Mesendoderm (in vitro differentiated cells): ENCODE measurements at regions not wholly inside any gene's neighbourhood (a gene's known extent, or its start where the extent isn't known, plus 50 kb on each side); places are given as distances from the start of the nearest gene placed in this dataset.
"Not testable (repeated sequence)": the region's sequence is repeated elsewhere in the genome, so short reads cannot be mapped to it uniquely, and the experiment has no call there.

Experiments used
- DNase-seq: peaks from one replicate; pipeline ENCODE4 v3.0.0; 2013
- H2AK5ac ChIP-seq: 2 replicates; pipeline ENCODE4 v1.6.1; 2013; ENCODE audit warnings: low read length, inconsistent platforms
- H2BK120ac ChIP-seq: 2 replicates; pipeline ENCODE4 v1.6.1; 2013; ENCODE audit warnings: low read depth, mild to moderate bottlenecking, low read length, moderate library complexity, mixed read lengths
- H2BK15ac ChIP-seq: replicated peaks from 2 replicates; pipeline ENCODE4 v1.6.1; 2013; ENCODE audit warnings: low read depth, mild to moderate bottlenecking, moderate library complexity
- H2BK5ac ChIP-seq: 2 replicates; pipeline ENCODE4 v1.6.1; 2013; ENCODE audit warnings: low read length, inconsistent platforms
- H3K18ac ChIP-seq: 2 replicates; pipeline ENCODE4 v1.6.1; 2013; ENCODE audit warnings: mild to moderate bottlenecking, low read length, mixed read lengths
- H3K23ac ChIP-seq: one replicate; pipeline ENCODE4 v1.6.1; 2013; ENCODE audit warnings: low read length
- H3K27ac ChIP-seq: 2 replicates; pipeline ENCODE4 v1.5.1; 2013; ENCODE audit warnings: low read depth, mild to moderate bottlenecking, inconsistent platforms, low read length, moderate library complexity
- H3K27me3 ChIP-seq: 2 replicates; pipeline ENCODE4 v1.6.1; 2013; ENCODE audit warnings: low read length, control low read depth, mild to moderate bottlenecking, inconsistent platforms; ENCODE audit not compliant: insufficient read depth, poor library complexity
- H3K36me3 ChIP-seq: 2 replicates; pipeline ENCODE4 v1.6.1; 2013; ENCODE audit warnings: low read length, inconsistent platforms; ENCODE audit not compliant: control insufficient read depth, insufficient read depth
- H3K4ac ChIP-seq: one replicate; pipeline ENCODE4 v1.6.1; 2013; ENCODE audit warnings: low read depth, mild to moderate bottlenecking, low read length, moderate library complexity
- H3K4me1 ChIP-seq: 2 replicates; pipeline ENCODE4 v1.6.1; 2013; ENCODE audit warnings: low read depth, low read length, inconsistent platforms; ENCODE audit not compliant: control insufficient read depth
- H3K4me2 ChIP-seq: 2 replicates; pipeline ENCODE4 v1.6.1; 2013; ENCODE audit warnings: low read length
- H3K4me3 ChIP-seq: 2 replicates; pipeline ENCODE4 v1.5.1; 2013; ENCODE audit warnings: mild to moderate bottlenecking, low read length
- H3K56ac ChIP-seq: one replicate; pipeline ENCODE4 v1.6.1; 2013; ENCODE audit warnings: low read length
- H3K79me1 ChIP-seq: 2 replicates; pipeline ENCODE4 v1.6.1; 2013; ENCODE audit warnings: low read length, inconsistent platforms
- H3K79me2 ChIP-seq: 2 replicates; pipeline ENCODE4 v1.6.1; 2013; ENCODE audit warnings: mild to moderate bottlenecking, low read length; ENCODE audit not compliant: control insufficient read depth, insufficient read depth
- H3K9ac ChIP-seq: 2 replicates; pipeline ENCODE4 v1.6.1; 2013; ENCODE audit warnings: low read length, inconsistent platforms
- H4K5ac ChIP-seq: one replicate; pipeline ENCODE4 v1.6.1; 2013; ENCODE audit warnings: low read length
- H4K8ac ChIP-seq: one replicate; pipeline ENCODE4 v1.6.1; 2013; ENCODE audit warnings: low read depth, mild to moderate bottlenecking, control low read depth, low read length, moderate library complexity
- WGBS: extraction: QIAGEN DNeasy Blood & Tissue Kit; methylation state at CpG from one replicate; pipeline ENCODE4 v1.1.7; 2013; ENCODE audit warnings: low lambda C conversion rate, missing lambda C conversion rate; ENCODE audit not compliant: insufficient coverage; ENCODE audit errors: extremely low coverage; 5-methylcytosine and 5-hydroxymethylcytosine counted together

GRCh38 chr3:5581743-5582142 is 394.2 kb downstream of the EDEM1 start:
- Histone ChIP-seq H3K27me3 (no peaks in the 10 kb centered on the region), H3K9ac (no peak overlapping the region)

GRCh38 chr3:5583920-5584319 is 396.4 kb downstream of the EDEM1 start:
- Histone ChIP-seq H2AK5ac (no peak overlapping the region), H3K4me3 (no peak overlapping the region), H3K23ac (no peak overlapping the region), H3K79me2 (no peaks in the 10 kb centered on the region), H3K27me3 (no peaks in the 10 kb centered on the region), H2BK120ac (no peak overlapping the region), H3K9ac (no peak overlapping the region), H3K4me1 (no peaks in the 10 kb centered on the region), H3K18ac (no peak overlapping the region), H3K4me2 (no peak overlapping the region), H3K4ac (no peak overlapping the region), H4K5ac (no peak overlapping the region), H4K8ac (no peak overlapping the region), H3K36me3 (no peaks in the 10 kb centered on the region), H3K56ac (no peak overlapping the region), H2BK15ac (no peak overlapping the region), H2BK5ac (no peak overlapping the region), H3K27ac (no peak overlapping the region), H3K79me1 (no peaks in the 10 kb centered on the region)
- WGBS: no CpG with 5 or more reads among the region's 4 CpGs
- DNase-seq: no peak

More at GRCh38 chr3:5581743-5582142, 394.2 kb downstream of the EDEM1 start:
- WGBS: no CpG with 5 or more reads among the region's 2 CpGs
- Histone ChIP-seq H3K79me2 (no peaks in the 10 kb centered on the region), H3K36me3 (no peaks in the 10 kb centered on the region), H3K4me3 (no peak overlapping the region), H3K4me1 (no peaks in the 10 kb centered on the region), H3K27ac (no peak overlapping the region), H4K5ac (no peak overlapping the region), H3K79me1 (no peaks in the 10 kb centered on the region), H3K18ac (no peak overlapping the region), H2BK5ac (no peak overlapping the region), H3K23ac (no peak overlapping the region), H4K8ac (no peak overlapping the region), H3K56ac (no peak overlapping the region), H3K4me2 (no peak overlapping the region), H2AK5ac (no peak overlapping the region), H2BK120ac (no peak overlapping the region), H3K4ac (no peak overlapping the region), H2BK15ac (no peak overlapping the region)
- no peak for DNase-seq

GRCh38 chr3:5585085-5585484 is 397.6 kb downstream of the EDEM1 start:
- no peak overlapping the region for H2AK5ac ChIP-seq
- no peaks in the 10 kb centered on the region for H3K27me3 ChIP-seq
- H3K4me2 ChIP-seq: no peak overlapping the region
- H2BK120ac ChIP-seq: no peak overlapping the region
- H3K4me3 ChIP-seq: no peak overlapping the region
- H3K36me3 ChIP-seq: no peaks in the 10 kb centered on the region
- no peak overlapping the region for H2BK5ac ChIP-seq
- no peaks in the 10 kb centered on the region for H3K79me1 ChIP-seq
- H3K79me2 ChIP-seq: no peaks in the 10 kb centered on the region
- no peak overlapping the region for H3K18ac ChIP-seq
- no peak overlapping the region for H3K23ac ChIP-seq
- H3K4ac ChIP-seq: no peak overlapping the region
- H3K27ac ChIP-seq: no peak overlapping the region
- H3K4me1 ChIP-seq: no peaks in the 10 kb centered on the region
- H4K8ac ChIP-seq: no peak overlapping the region
- H3K9ac ChIP-seq: no peak overlapping the region
- no peak overlapping the region for H4K5ac ChIP-seq
- H2BK15ac ChIP-seq: no peak overlapping the region
- H3K56ac ChIP-seq: no peak overlapping the region
- no peak for DNase-seq
- no CpG with 5 or more reads among the region's 2 CpGs for WGBS

- Histone ChIP-seq H3K4ac (no peak overlapping the region), H4K5ac (no peak overlapping the region), H3K79me1 (no peaks in the 10 kb centered on the region), H3K79me2 (no peaks in the 10 kb centered on the region), H3K36me3 (no peaks in the 10 kb centered on the region), H3K27ac (no peak overlapping the region), H3K27me3 (no peaks in the 10 kb centered on the region), H3K18ac (no peak overlapping the region), H3K4me3 (no peak overlapping the region), H3K9ac (no peak overlapping the region), H3K56ac (no peak overlapping the region), H2AK5ac (no peak overlapping the region), H3K4me1 (no peaks in the 10 kb centered on the region), H3K23ac (no peak overlapping the region), H2BK15ac (no peak overlapping the region), H4K8ac (no peak overlapping the region), H2BK120ac (no peak overlapping the region), H2BK5ac (no peak overlapping the region), H3K4me2 (no peak overlapping the region)
- DNase-seq: no peak
- 100% methylated on average over 1 of the region's 1 CpG for WGBS
Observed at GRCh38 chr3:5606884-5607472, 419.5 kb downstream of the EDEM1 start.

- Histone ChIP-seq H3K27me3 (no peaks in the 10 kb centered on the region), H3K79me2 (no peaks in the 10 kb centered on the region), H3K23ac (no peak overlapping the region), H2BK120ac (no peak overlapping the region), H2AK5ac (no peak overlapping the region), H3K18ac (no peak overlapping the region), H3K27ac (no peak overlapping the region), H3K4me3 (no peak overlapping the region), H3K4me2 (no peak overlapping the region), H3K4me1 (no peaks in the 10 kb centered on the region), H2BK15ac (no peak overlapping the region), H3K4ac (no peak overlapping the region), H3K79me1 (no peaks in the 10 kb centered on the region), H4K5ac (no peak overlapping the region), H3K9ac (no peak overlapping the region), H3K56ac (no peak overlapping the region), H3K36me3 (no peaks in the 10 kb centered on the region), H2BK5ac (no peak overlapping the region), H4K8ac (no peak overlapping the region)
- no CpG with 5 or more reads among the region's 1 CpG for WGBS
- DNase-seq: no peak
Observed at GRCh38 chr3:5607581-5607980, 420.1 kb downstream of the EDEM1 start.

GRCh38 chr3:5608971-5609370 is 421.5 kb downstream of the EDEM1 start:
- not testable (repeated sequence) for H3K79me1 ChIP-seq, H3K56ac ChIP-seq, H3K27me3 ChIP-seq, H3K9ac ChIP-seq, H3K36me3 ChIP-seq, H3K4me3 ChIP-seq, H2BK5ac ChIP-seq, H3K79me2 ChIP-seq, H3K18ac ChIP-seq, H3K4me2 ChIP-seq, H2AK5ac ChIP-seq, H3K23ac ChIP-seq, H3K4me1 ChIP-seq, H3K4ac ChIP-seq, H2BK15ac ChIP-seq, DNase-seq, H4K8ac ChIP-seq, H3K27ac ChIP-seq, H2BK120ac ChIP-seq, H4K5ac ChIP-seq
- no CpG with 5 or more reads among the region's 4 CpGs for WGBS
